Mammary epithelial cell (primary cell): ENCODE measurements at regions not wholly inside any gene's neighbourhood (a gene's known extent, or its start where the extent isn't known, plus 50 kb on each side); places are given as distances from the start of the nearest gene placed in this dataset.

ENCODE experiments used
- CTCF ChIP-seq, 2 donors: IDR thresholded peaks in 1 of 2; conservative IDR thresholded peaks in 1 of 2; 2 replicates each; pipeline ENCODE4 v1.5.1; 2011 to 2012; ENCODE audit warnings: inconsistent platforms in 2 of 2, low read length in 2 of 2, mild to moderate bottlenecking in 2 of 2, control low read depth in 1 of 2, low read depth in 1 of 2; ENCODE audit not compliant: insufficient read depth in 1 of 2; ENCODE audit errors: extremely low read depth in 1 of 2
- EZH2 ChIP-seq: IDR thresholded peaks from 2 replicates; pipeline ENCODE4 v1.6.1; 2012; ENCODE audit warnings: low read length, inconsistent platforms, borderline replicate concordance

GRCh38 chr9:34802916-34803315, 93.0 kb upstream of the CCL21 start:
- TF ChIP-seq CTCF (conservative IDR thresholded peaks at IDR 0.05 in 1 of 2, IDR thresholded peaks at IDR 0.05 in 1 of 2; ENCODE audit: extremely low read depth in 1 of 2, insufficient read depth in 1 of 2, low read depth in 1 of 2, low read length in 2 of 2) (no peak), EZH2 (no peak)
